CD4-positive, CD25-positive, alpha-beta regulatory T cell (primary cell): ENCODE measurements at regions not wholly inside any gene's neighbourhood (a gene's known extent, or its start where the extent isn't known, plus 50 kb on each side); places are given as distances from the start of the nearest gene placed in this dataset.
A peak's percentile ranks its signal among the peaks of the same experiment; 100 is the strongest.
"Not testable (repeated sequence)": the region's sequence is repeated elsewhere in the genome, so short reads cannot be mapped to it uniquely, and the experiment has no call there.

Source experiments
- ATAC-seq, 2 donors: fragments of 150-1000 bp; cut with Tn5 transposase; one replicate each; pipeline ENCODE4 v1.10.0; 2021; ENCODE audit warnings: low read depth in 2 of 2, moderate number of reproducible peaks in 2 of 2, moderate library complexity in 1 of 2
- DNase-seq, 3 donors: peaks; one replicate each; pipeline versions ENCODE4 v3.0.0 to v3.0.0-alpha.2; 2012 to 2022; ENCODE audit warnings: mixed read lengths in 1 of 3
- H3K27ac ChIP-seq: one replicate; pipeline ENCODE4 v1.7.0; 2013; ENCODE audit warnings: mild to moderate bottlenecking, low read length; ENCODE audit not compliant: insufficient read depth, poor library complexity, severe bottlenecking
- H3K27me3 ChIP-seq: one replicate; pipeline ENCODE4 v1.7.0; 2013; ENCODE audit warnings: low read length; ENCODE audit not compliant: control insufficient read depth, insufficient read depth
- H3K36me3 ChIP-seq: one replicate; pipeline ENCODE4 v1.7.0; 2013; ENCODE audit warnings: mild to moderate bottlenecking, low read length, moderate library complexity; ENCODE audit not compliant: control insufficient read depth, insufficient read depth
- H3K4me1 ChIP-seq: 2 replicates; pipeline ENCODE4 v1.7.0; 2013; ENCODE audit warnings: mild to moderate bottlenecking, low read length; ENCODE audit not compliant: insufficient read depth, control insufficient read depth, poor library complexity, severe bottlenecking
- H3K4me3 ChIP-seq: one replicate; pipeline ENCODE4 v1.7.0; 2013; ENCODE audit warnings: low read depth, mild to moderate bottlenecking, low read length, moderate library complexity
- H3K9me3 ChIP-seq, 2 experiments: 1 replicate in 1 of 2; 2 replicates in 1 of 2; pipeline ENCODE4 v1.7.0; 2013; ENCODE audit warnings: low read length in 2 of 2, mild to moderate bottlenecking in 1 of 2, moderate library complexity in 1 of 2; ENCODE audit not compliant: control insufficient read depth in 2 of 2
- H3K27ac Mint-ChIP-seq, 3 donors: one replicate each; pipeline ENCODE4 v1.8.0; 2020 to 2022; ENCODE audit warnings: mild to moderate bottlenecking in 3 of 3, mixed read lengths in 3 of 3, moderate library complexity in 2 of 3
- H3K27me3 Mint-ChIP-seq: one replicate; pipeline ENCODE4 v1.8.0; 2022; ENCODE audit warnings: mild to moderate bottlenecking, mixed read lengths
- H3K36me3 Mint-ChIP-seq: one replicate; pipeline ENCODE4 v1.8.0; 2020; ENCODE audit warnings: mixed read lengths
- H3K4me1 Mint-ChIP-seq, 4 donors: one replicate each; pipeline ENCODE4 v1.8.0; 2020 to 2022; ENCODE audit warnings: mixed read lengths in 4 of 4, mild to moderate bottlenecking in 1 of 4
- H3K4me3 Mint-ChIP-seq, 4 donors: one replicate each; pipeline ENCODE4 v1.8.0; 2020 to 2022; ENCODE audit warnings: mild to moderate bottlenecking in 4 of 4, mixed read lengths in 4 of 4, moderate library complexity in 3 of 4
- H3K9me3 Mint-ChIP-seq, 7 donors: one replicate each; pipeline ENCODE4 v1.8.0; 2020 to 2022; ENCODE audit warnings: mixed read lengths in 7 of 7, mild to moderate bottlenecking in 3 of 7, moderate library complexity in 2 of 7

DNA sequence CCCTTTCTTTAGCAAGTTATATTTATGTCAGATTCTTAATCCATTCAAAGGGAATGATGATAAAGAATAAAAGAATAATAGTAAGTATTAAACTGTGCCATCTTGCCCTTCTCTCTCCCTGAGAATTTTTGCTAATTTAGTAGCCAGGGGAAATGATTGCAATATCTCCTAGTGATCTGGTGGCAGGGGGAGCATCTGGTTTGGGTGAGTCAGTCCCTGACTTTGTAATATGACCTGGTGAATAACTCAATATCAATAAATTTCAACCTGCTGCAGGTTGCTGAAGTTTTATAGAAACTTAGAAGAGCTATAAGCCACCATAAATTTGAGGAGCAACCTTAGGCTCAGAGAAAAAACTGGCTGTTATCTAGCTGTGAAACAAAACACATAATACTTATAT, 149.4 kb downstream of the SYT15 start:
- not testable (repeated sequence) for H3K9me3 ChIP-seq, DNase-seq, H3K36me3 ChIP-seq, H3K27ac ChIP-seq, H3K27me3 Mint-ChIP-seq, H3K4me3 ChIP-seq, H3K27ac Mint-ChIP-seq, H3K4me3 Mint-ChIP-seq, H3K9me3 Mint-ChIP-seq, H3K4me1 Mint-ChIP-seq, H3K27me3 ChIP-seq, H3K4me1 ChIP-seq, H3K36me3 Mint-ChIP-seq, ATAC-seq

DNA sequence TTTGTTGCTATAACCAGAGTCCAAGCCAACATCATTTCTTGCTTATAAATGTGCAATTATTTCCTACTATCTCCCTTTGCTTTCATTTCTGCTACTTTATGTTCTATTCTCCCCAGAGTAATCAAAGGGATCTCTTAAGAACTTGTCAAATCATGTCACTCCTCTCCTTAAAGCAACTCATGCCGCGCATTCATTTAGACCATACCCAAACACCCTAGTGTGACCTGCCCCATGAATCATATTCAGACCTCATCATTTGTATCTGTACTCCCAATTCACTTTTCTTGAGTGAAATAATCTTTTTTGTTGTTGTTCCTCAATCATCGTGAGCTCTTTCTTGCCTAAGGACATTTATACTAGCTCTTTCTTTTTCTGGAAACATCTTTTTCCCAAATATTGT, 151.8 kb downstream of the SYT15 start:
- not testable (repeated sequence) for H3K9me3 Mint-ChIP-seq, H3K4me3 Mint-ChIP-seq, H3K9me3 ChIP-seq, H3K27me3 ChIP-seq, H3K4me1 ChIP-seq, H3K4me1 Mint-ChIP-seq, H3K36me3 ChIP-seq, H3K36me3 Mint-ChIP-seq, H3K27me3 Mint-ChIP-seq, H3K27ac Mint-ChIP-seq, DNase-seq, H3K27ac ChIP-seq, H3K4me3 ChIP-seq, ATAC-seq

DNA sequence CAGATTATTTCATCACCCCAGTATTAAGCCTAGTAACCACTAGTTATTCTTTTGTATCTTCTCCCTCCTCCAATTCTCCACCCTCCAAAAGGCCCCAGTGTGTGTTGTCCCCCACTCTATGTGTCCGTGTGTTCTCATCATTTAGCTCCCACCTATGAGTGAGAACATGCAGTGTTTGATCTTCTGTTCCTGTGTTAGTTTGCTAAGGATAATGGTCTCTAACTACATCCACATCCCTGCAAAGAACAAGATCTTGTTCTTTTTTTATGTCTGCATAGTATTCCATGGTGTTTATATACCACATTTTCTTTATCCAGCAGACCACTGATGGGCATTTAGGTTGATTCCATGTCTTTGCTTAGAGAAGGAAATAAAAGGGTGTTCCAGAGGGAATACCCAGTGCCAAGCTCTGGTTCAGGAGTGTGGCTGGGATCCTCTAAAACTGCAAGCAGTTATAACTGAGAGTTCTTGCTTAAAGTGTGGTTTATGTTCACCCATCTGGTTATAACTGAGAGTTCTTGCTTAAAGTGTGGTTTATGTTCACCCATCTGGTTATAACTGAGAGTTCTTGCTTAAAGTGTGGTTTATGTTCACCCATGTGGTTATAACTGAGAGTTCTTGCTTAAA, 154.8 kb downstream of the SYT15 start:
- H3K4me3 Mint-ChIP-seq, H3K27ac Mint-ChIP-seq, H3K27ac ChIP-seq, H3K36me3 ChIP-seq, H3K27me3 Mint-ChIP-seq, ATAC-seq, H3K4me3 ChIP-seq, H3K9me3 ChIP-seq, H3K36me3 Mint-ChIP-seq, H3K4me1 Mint-ChIP-seq, DNase-seq, H3K4me1 ChIP-seq, H3K9me3 Mint-ChIP-seq, H3K27me3 ChIP-seq: not testable (repeated sequence)

DNA sequence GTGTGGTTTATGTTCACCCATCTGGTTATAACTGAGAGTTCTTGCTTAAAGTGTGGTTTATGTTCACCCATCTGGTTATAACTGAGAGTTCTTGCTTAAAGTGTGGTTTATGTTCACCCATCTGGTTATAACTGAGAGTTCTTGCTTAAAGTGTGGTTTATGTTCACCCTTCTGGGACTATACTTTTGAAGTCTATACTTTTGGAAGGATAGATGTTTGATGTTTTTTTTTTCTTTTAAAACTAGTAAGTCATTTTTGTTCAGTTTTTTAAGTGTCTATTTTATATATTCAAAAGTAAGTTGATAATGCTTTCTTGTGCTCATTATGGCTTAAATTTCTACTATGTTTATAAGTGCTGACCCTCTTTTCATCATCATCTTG, 155.3 kb downstream of the SYT15 start:
- not testable (repeated sequence) for H3K4me1 Mint-ChIP-seq, H3K36me3 ChIP-seq

DNA sequence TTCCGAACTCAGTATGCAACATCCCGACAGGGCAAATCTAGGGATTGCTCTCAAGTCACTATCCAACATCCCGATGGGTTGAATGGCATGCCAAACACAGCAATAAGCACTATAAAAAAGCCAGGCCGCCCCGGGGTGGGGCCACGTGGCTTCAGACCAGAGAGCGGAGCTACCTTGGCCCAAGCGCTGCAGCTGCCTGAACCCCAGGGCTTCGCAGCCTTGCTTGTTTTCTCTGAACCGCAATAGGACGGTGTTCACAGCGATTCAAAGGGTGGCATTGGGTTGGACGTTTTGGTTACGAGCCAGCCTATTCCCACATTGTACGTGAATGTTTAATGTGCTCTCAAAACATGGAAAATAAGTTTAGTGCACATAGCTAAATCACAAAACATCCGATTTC, 161.0 kb downstream of the SYT15 start:
- H3K4me1 ChIP-seq, H3K9me3 Mint-ChIP-seq, H3K4me3 Mint-ChIP-seq, H3K27ac Mint-ChIP-seq, ATAC-seq, H3K27me3 ChIP-seq, H3K4me3 ChIP-seq, H3K9me3 ChIP-seq, H3K27ac ChIP-seq, H3K36me3 ChIP-seq, DNase-seq, H3K4me1 Mint-ChIP-seq, H3K27me3 Mint-ChIP-seq, H3K36me3 Mint-ChIP-seq: not testable (repeated sequence)

More for the DNA sequence above, 155.3 kb downstream of the SYT15 start:
- not testable (repeated sequence) for H3K9me3 ChIP-seq, H3K27me3 ChIP-seq, DNase-seq, H3K9me3 Mint-ChIP-seq, H3K4me3 ChIP-seq, H3K27ac ChIP-seq, H3K27me3 Mint-ChIP-seq, H3K4me1 ChIP-seq, H3K4me3 Mint-ChIP-seq, ATAC-seq, H3K36me3 Mint-ChIP-seq, H3K27ac Mint-ChIP-seq

DNA sequence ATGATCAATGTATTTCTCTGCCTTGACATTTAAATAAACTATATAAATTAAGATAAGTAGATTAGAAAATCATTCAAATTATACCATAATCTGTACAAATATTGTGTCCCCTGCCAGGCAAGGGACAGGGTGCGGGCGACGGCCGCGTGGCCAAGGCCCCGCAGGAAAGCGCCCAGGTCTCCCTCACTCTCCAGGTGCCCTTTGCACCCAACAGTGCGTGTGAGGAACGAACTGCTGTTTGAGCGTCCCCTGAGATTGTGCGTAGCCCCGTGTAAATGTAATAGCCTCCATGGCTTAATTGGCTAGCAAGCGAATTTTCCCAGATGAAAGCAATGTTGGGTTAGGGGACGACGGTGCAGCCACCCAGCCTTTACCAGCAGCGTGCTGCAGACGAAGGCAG, 161.4 kb downstream of the SYT15 start:
- not testable (repeated sequence) for H3K27me3 ChIP-seq, ATAC-seq, H3K36me3 ChIP-seq, H3K27ac Mint-ChIP-seq, H3K36me3 Mint-ChIP-seq, H3K4me3 ChIP-seq, DNase-seq, H3K9me3 ChIP-seq, H3K4me1 ChIP-seq, H3K9me3 Mint-ChIP-seq, H3K4me3 Mint-ChIP-seq, H3K4me1 Mint-ChIP-seq, H3K27ac ChIP-seq, H3K27me3 Mint-ChIP-seq

DNA sequence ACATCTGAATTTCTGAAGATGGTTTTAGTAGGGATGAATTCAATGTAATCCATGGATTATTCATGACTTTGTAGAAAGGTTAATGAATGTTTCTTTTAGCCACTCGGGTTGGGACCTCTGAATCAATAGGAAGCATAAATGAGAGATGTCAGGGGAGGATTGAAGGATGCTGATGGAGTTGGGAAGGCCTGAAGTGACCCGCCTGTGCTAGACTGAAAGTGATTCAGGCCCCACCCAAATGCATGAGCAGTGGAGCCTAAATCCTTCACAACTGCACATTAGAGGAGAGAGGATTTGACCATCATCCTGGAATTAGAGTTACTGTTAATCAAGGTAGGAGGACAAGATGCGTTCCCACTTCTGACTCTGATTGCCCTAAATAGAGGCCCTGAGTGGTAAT, 162.2 kb upstream of the PTPN20 start:
- ATAC-seq, H3K36me3 Mint-ChIP-seq, H3K27me3 ChIP-seq, DNase-seq, H3K9me3 ChIP-seq, H3K4me1 Mint-ChIP-seq, H3K9me3 Mint-ChIP-seq, H3K4me3 ChIP-seq, H3K4me1 ChIP-seq, H3K36me3 ChIP-seq, H3K27me3 Mint-ChIP-seq, H3K4me3 Mint-ChIP-seq, H3K27ac Mint-ChIP-seq, H3K27ac ChIP-seq: not testable (repeated sequence)

DNA sequence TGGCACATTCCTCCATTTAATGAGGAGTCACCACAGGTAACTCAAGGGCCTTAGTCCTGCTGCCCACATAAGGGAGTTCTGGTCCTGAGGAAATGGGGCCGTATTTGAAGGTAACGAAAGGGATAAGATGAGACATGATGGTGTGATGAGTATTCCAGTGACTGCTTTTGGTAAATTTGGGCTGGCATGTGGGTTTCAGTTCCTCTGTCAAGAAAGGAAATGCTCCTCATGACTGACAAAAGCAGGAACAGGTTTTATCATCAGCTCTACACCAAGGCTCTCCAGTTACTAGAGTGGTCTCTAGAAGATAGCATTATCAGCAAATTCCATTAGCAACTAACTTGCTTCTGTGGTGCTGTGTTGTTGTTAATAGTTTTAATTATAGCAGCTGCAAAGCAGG, 161.8 kb upstream of the PTPN20 start:
- H3K9me3 Mint-ChIP-seq, DNase-seq: not testable (repeated sequence)
- peak in 1 of 2 donors; percentile 18 for ATAC-seq

More for the DNA sequence above, 161.8 kb upstream of the PTPN20 start:
- not testable (repeated sequence) for H3K27ac Mint-ChIP-seq, H3K36me3 Mint-ChIP-seq, H3K4me3 Mint-ChIP-seq, H3K36me3 ChIP-seq, H3K9me3 ChIP-seq, H3K4me1 ChIP-seq, H3K4me3 ChIP-seq, H3K27ac ChIP-seq, H3K4me1 Mint-ChIP-seq, H3K27me3 Mint-ChIP-seq, H3K27me3 ChIP-seq
